Fibroblast of the aortic adventitia (primary cell): ENCODE measurements at regions not wholly inside any gene's neighbourhood (a gene's known extent, or its start where the extent isn't known, plus 50 kb on each side); places are given as distances from the start of the nearest gene placed in this dataset.

Experiments used
- DNase-seq: peaks from one replicate; pipeline ENCODE4 v3.0.0-alpha.2; 2010; ENCODE audit warnings: low read depth
- H3K4me3 ChIP-seq: 2 replicates; pipeline ENCODE4 v1.5.1; 2011; ENCODE audit warnings: low read depth, mild to moderate bottlenecking, control low read depth, low read length, moderate library complexity
- TF ChIP-seq, protein P1 (sequence below): IDR thresholded peaks from 2 replicates; pipeline ENCODE4 v1.5.1; 2011; ENCODE audit warnings: mild to moderate bottlenecking, low read length, control low read depth, inconsistent platforms; ENCODE audit not compliant: insufficient read depth

DNA sequence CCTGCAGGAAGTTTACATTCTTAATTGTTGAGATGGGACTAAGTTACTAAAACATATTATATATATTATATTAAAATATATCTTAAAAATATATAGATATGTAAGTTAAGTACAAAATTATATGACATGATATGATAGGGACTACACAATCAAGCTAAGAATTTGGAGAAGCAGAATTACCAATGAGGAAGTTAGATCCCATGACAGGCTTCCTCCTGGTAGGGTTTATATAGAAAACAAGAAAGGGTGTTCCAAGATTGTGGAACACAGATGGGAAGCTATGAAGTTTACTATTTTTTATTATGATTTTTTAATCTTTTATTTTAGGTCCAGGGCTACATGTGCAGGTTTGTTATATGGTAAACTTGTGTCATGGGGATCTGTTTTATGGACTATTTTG lies 260.8 kb upstream of the ZFHX3 start:
- no peak overlapping the region for H3K4me3 ChIP-seq
- no peak for DNase-seq
- TF ChIP-seq, protein P1, sequence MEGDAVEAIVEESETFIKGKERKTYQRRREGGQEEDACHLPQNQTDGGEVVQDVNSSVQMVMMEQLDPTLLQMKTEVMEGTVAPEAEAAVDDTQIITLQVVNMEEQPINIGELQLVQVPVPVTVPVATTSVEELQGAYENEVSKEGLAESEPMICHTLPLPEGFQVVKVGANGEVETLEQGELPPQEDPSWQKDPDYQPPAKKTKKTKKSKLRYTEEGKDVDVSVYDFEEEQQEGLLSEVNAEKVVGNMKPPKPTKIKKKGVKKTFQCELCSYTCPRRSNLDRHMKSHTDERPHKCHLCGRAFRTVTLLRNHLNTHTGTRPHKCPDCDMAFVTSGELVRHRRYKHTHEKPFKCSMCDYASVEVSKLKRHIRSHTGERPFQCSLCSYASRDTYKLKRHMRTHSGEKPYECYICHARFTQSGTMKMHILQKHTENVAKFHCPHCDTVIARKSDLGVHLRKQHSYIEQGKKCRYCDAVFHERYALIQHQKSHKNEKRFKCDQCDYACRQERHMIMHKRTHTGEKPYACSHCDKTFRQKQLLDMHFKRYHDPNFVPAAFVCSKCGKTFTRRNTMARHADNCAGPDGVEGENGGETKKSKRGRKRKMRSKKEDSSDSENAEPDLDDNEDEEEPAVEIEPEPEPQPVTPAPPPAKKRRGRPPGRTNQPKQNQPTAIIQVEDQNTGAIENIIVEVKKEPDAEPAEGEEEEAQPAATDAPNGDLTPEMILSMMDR, result no peak

- TF ChIP-seq, protein P1, result no peak
- DNase-seq, result no peak
Measured at GRCh38 chr16:73306901-73307413, 259.0 kb upstream of the ZFHX3 start.

DNA sequence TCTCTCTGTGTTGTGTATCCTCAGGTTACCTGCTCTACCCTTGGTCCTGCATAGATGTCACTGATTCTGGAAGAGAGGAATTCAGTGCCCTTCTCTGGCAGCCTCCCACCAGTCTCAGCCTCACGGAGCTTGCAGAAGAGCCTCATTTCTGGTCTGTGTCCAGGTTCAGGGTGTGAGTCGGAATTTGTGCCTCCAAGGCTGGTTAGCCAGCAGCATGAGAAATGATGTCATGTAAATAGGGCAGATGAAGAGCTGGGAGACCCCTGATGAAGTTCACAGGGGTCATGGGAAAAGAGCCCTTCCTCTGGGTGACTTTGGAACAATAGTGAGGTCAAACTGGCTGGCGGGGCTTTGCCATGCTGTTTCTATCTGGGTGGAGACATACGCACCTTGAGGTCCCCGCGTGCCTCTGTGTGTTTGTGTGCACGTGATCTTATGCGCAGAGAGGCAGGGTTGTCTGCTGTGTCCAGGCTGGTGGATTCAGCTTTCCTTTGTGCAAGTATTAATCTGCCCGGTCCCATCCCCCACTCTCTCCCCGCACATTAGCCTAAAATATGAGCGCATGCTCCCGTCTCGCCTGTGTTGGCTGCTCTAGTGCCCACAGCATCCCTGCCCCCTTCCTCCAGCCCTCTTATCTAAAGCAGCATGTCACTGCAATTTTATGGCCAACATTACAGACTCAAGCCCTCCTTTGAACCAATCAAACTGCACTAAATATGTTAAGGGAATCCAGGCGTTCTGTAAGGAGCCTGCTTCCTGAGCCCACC lies 256.3 kb upstream of the ZFHX3 start:
- H3K4me3 ChIP-seq, result no peak overlapping the region
- TF ChIP-seq, protein P1, result no peak
- no peak for DNase-seq

More at GRCh38 chr16:73306901-73307413, 259.0 kb upstream of the ZFHX3 start:
- H3K4me3 ChIP-seq, result no peak overlapping the region

DNA sequence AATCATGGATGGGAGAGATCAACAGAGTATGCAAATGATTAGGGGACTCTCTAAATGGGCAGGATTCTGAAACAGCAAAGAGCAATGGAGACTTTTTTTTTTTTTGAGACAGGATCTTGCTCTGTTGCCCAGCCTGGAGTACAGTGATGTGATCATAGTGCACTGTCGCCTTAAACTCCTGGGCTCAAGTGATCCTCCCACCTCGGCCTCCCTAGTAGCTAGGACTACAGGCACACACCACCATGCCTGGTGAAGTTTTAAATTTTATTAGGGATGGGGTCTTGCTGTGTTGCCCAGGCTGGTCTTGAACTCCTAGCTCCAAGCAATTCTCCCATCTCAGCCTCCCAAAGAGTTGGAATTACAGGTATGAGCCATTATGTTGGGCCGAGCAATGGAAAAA lies 255.0 kb upstream of the ZFHX3 start:
- TF ChIP-seq, protein P1, result no peak
- no peak overlapping the region for H3K4me3 ChIP-seq
- DNase-seq, result no peak

- no peak overlapping the region for H3K4me3 ChIP-seq
- TF ChIP-seq, protein P1, result no peak
- DNase-seq, result no peak
Measured at GRCh38 chr16:73301984-73302383, 254.1 kb upstream of the ZFHX3 start.

DNA sequence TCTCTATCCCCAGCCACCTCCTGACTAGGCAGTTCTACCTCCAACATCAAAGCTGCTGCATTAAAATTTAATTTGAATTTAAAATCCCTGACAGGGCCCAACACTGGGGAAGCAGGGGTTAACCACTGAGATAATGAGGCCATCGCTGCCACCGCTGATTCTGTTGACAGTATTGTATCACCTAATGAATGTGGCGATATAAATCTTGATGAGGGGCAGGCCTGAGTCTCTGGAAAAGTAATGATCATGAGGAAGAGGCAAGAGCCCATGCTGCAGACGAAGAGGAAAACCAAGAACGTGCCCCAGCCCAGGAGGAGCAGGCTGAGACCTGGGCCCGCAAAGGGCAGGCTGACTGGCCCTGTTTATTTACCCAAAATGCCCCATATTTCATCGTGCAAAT lies 251.4 kb upstream of the ZFHX3 start:
- TF ChIP-seq, protein P1, result no peak
- no peak for DNase-seq
- H3K4me3 ChIP-seq, result no peak overlapping the region
